ENCODE measurements at regions not wholly inside any gene's neighbourhood (a gene's known extent, or its start where the extent isn't known, plus 50 kb on each side); places are given as distances from the start of the nearest gene placed in this dataset.
"Not testable (repeated sequence)": the region's sequence is repeated elsewhere in the genome, so short reads cannot be mapped to it uniquely, and the experiment has no call there.

DNA sequence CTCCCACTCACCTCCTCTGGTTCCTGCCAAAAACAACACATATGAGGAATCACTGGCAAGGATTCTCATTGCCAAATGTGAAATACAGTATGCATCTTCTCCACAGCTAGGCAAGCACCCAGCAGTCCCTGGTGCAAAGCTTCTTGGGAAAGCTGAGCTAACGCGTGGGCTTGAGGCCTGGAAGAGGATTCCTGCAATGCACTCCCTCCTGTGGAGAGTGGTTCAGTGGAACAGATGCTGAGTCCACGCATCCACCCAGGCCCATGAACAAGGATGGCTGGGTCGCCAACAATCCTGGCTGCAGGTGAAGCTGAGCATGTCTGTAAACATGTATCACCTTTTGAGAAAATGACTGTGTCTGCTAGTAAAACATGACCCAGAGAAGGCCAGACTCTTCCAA, 113.2 kb upstream of the CHST15 start:
- no peak for DNase-seq

GRCh38 chr10:124205432-124205831, 112.0 kb upstream of the CHST15 start:
- DNase-seq, result no peak

DNA sequence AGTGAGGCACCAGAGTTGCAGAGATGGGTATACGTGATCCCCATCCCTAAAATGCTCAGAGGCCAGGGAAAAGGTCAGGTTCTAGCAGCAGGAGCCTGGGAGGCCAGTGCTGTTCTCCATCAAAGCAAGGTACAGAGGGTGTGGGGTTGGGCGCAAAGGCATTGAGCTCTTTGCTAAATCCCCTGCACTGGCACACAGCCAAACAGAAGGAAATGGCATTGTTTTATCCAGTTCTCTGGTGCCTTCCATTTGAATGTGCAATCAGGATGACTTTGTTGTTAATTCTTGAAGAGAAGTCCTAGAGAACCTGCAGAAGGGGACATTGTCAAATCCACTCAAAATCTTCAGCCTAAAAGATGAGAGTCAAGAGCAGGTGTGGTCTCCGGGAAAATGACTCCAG, 111.3 kb upstream of the CHST15 start:
- no peak for DNase-seq

GRCh38 chr10:124200011-124200410, 106.6 kb upstream of the CHST15 start:
- no peak for DNase-seq

GRCh38 chr10:124198871-124199270, 105.5 kb upstream of the CHST15 start:
- DNase-seq, result no peak

DNA sequence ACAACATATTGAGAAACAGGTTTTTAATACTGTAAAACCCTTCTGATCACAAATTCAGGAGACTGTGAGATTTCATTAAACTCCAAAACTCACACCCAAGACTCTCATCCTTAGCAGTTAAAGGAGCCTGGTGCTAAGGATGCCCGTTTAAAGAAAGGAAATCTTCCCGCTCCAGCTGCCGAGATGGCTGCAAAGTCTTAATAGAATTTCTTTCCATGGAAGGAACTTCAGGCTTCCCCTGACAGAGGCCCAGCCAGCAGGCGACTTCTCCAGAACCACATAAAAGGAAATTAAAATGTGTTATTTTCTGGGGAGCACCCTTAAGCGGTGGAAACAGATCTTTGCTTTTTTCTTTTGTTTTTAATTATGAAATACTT, 104.7 kb upstream of the CHST15 start:
- DNase-seq, result no peak

- DNase-seq, result peak in 1 of 2 experiments; percentile 3
These were observed 104.2 kb upstream of the CHST15 start for GRCh38 chr10:124197371-124198124.

- no peak for DNase-seq
These were observed 103.3 kb upstream of the CHST15 start for GRCh38 chr10:124196659-124197058.

- no peak for DNase-seq
These were observed 100.9 kb upstream of the CHST15 start for GRCh38 chr10:124194199-124194824.

DNA sequence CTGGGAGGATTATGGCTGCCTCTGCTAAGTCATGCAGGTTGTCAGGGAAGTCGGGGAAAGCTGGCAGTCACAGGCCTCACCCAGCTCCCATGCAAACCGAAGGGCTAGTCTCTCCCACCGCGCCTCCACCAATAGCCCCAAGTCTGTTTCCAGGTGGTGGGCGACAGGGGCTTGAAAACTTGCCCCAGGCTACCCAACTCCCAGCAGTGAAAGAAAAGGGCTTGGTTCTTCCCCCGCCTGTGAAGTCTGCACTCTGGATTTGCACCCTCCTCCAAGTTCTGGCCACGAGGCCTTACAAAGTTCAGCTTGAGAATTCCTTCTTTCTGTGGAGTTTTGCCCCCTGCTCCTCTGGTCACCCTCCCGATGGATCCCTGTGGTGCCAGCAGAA, 99.9 kb upstream of the CHST15 start:
- DNase-seq, result no peak

- DNase-seq, result not testable (repeated sequence)
These were observed 99.4 kb upstream of the CHST15 start for GRCh38 chr10:124192664-124193308.

GRCh38 chr10:124190476-124190875, 97.1 kb upstream of the CHST15 start:
- DNase-seq, result not testable (repeated sequence)

DNA sequence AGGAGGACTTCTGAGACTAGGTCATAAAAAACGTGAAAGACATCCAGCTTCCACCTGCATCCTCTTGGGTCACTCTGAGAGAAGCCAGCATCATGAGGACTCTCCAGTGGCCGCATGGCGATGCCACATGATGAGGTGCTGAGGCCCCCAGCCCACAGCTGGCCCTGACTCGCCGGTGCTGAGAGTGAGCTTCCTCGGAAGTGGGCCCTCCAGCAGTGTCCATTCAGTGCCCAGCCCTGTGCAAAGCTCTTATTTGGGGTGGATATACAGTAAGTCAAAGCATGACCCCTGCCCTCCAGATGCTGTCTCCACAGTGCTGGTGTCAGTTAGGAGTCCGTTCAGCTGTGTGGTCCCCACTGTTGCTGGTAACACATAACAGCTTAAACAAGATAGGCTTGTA, 93.6 kb upstream of the CHST15 start:
- no peak for DNase-seq

GRCh38 chr10:124185084-124185483, 91.7 kb upstream of the CHST15 start:
- DNase-seq, result no peak

- no peak for DNase-seq
These were observed 90.9 kb upstream of the CHST15 start for GRCh38 chr10:124184208-124184830.

GRCh38 chr10:124183617-124184016, 90.2 kb upstream of the CHST15 start:
- no peak for DNase-seq

- DNase-seq, result no peak
These were observed 88.7 kb upstream of the CHST15 start for GRCh38 chr10:124182088-124182541.

- no peak for DNase-seq
These were observed 88.3 kb upstream of the CHST15 start for GRCh38 chr10:124181656-124182055.

DNA sequence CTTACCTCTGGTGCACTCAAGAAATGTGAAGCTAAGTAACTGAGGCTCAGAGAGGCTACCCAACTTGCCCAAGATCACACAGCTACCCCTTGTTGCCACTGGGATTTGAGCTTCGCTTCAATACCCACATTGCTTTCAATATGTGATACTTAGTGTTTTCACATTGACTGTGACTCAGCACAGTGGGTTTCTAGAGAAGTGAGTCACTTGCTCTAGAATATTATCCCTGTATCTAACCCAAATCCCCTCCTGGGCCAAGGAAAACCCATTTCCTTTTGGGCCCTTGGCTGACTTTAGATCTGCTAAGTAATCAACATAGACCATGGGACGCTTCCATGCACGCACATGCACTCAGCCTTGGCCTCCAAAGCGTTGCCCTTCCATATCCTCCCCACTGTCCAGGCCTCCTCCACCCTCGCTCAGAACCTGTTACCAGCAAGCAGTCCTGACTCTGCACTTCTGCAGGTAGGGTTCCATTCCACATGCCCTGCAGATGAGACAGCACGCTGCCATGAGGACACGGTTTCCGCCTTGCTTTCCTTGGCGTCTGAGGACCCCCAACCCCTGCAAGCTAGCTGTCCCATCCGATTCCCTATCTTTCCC, 87.7 kb upstream of the CHST15 start:
- DNase-seq, result no peak

- DNase-seq, result no peak
These were observed 86.8 kb upstream of the CHST15 start for GRCh38 chr10:124180044-124180745.

DNA sequence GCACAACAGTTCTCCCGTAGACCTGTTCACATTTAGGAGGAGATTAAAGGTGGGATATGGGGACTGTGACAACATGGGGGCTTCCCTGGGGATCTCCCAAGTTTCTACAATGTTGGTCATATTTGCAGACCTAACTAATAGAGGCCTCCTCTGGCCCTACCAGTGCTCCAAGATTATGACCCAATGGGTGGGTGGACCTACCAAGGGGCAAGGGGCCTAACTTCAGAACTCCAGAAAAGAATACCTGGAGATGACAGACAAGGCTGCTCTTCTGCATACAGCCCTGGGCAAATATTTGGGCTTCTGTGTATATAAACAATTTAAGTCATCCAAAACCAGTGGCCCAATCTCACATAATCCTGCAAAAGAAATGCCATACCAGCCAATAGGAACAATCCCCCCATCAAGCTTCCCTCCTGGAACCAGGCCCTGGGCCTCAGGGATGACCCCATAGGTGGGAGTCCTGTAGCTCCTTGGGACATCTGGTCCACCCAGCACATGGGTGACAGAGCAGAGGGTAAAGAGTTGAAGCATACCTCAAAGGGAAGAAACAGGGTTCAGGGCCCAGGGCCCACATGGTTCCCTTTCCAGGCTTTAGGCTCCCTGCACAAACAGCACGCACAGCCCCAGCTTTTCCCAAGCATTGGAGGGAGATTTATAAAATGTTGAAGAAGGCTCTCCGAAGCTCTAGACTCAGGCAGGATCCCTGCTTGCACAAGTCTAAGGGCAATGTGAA, 86.1 kb upstream of the CHST15 start:
- no peak for DNase-seq

GRCh38 chr10:124177180-124177518, 83.8 kb upstream of the CHST15 start:
- DNase-seq, result no peak

Measured in cerebellar nuclear complex (tissue), 1 donor.